Hepatocyte (in vitro differentiated cells): ENCODE measurements at regions not wholly inside any gene's neighbourhood (a gene's known extent, or its start where the extent isn't known, plus 50 kb on each side); places are given as distances from the start of the nearest gene placed in this dataset.

Experiments used
- CTCF ChIP-seq: fragments of 200-600 bp; sonication (generic); IDR thresholded peaks from 2 replicates; pipeline ENCODE4 v1.5.1; 2016; ENCODE audit warnings: antibody characterized with exemption, mild to moderate bottlenecking; ENCODE audit not compliant: poor library complexity
- EZH2 ChIP-seq: fragments of 200-600 bp; sonication (generic); IDR thresholded peaks from 2 replicates; pipeline ENCODE4 v1.6.1; 2016; ENCODE audit warnings: antibody characterized with exemption, mild to moderate bottlenecking, borderline replicate concordance
- EZH2phosphoT487 ChIP-seq: fragments of 200-600 bp; sonication (generic); IDR thresholded peaks from one replicate; pipeline ENCODE4 v1.6.1; 2018; ENCODE audit warnings: antibody characterized with exemption, mild to moderate bottlenecking, low read depth, moderate library complexity; ENCODE audit not compliant: unreplicated experiment, severe bottlenecking

GRCh38 chr1:214214851-214215250 lies 66.1 kb upstream of the SMYD2 start:
- TF ChIP-seq CTCF (no peak), EZH2 (no peak), EZH2phosphoT487 (no peak)
